Pons (tissue), 1 donor: ENCODE measurements at regions not wholly inside any gene's neighbourhood (a gene's known extent, or its start where the extent isn't known, plus 50 kb on each side); places are given as distances from the start of the nearest gene placed in this dataset.
"Not testable (repeated sequence)": the region's sequence is repeated elsewhere in the genome, so short reads cannot be mapped to it uniquely, and the experiment has no call there.

Experiments
- DNase-seq: peaks from one replicate; pipeline ENCODE4 v3.0.0-alpha.2; 2016; ENCODE audit warnings: low spot score

GRCh38 chr2:8121022-8121825 lies 560.6 kb upstream of the ID2 start:
- no peak for DNase-seq

DNA sequence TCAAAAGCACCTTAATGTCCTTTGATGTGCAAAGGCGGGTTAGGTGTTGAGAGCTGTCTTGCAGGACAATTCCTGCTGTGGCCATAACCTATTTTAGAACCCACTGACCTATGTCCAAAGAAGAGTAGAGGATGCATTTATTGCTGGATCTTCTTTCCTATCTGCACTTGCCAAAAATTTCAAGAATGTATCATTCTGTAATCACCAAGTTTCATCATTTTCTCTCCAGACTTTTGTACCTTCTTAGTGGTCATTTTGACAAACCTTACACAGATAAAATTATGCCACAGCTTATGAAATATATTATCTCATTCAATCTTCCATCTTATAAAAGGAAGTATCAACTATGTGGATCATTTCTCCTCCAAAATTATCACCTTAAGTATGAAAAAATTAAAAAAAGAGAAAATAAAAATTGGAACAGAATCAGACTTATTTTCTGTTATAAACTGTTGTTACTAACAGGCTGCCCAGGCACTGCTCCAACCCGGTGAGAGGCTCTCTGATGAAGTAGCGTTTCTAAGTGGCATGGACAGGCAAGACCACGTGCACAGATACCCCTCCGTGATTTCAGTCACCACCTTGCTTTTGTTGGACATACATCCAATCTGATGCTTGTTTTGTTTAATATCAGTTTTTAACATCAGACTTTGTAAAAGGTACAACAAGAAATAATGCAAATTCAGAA lies 559.9 kb upstream of the ID2 start:
- no peak for DNase-seq

DNA sequence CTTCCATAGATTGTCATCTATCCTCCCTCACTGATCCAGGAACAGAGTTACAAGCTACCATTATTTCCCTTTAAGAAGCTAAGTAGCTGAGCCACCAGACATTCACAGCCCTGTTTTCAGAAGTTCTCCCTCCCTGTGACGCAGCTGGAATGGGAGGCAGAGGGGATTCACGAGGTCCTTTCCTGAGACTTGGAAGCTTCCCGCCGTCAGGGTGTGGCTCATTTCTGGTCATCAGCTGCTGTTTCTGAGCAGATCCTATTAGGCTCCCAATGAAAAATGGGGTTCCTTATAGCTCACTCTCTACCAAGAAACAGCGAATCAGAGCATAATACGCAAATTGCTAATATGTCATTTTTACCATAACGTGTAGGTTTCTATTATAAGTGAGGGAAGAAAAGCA lies 559.3 kb upstream of the ID2 start:
- DNase-seq: no peak

DNA sequence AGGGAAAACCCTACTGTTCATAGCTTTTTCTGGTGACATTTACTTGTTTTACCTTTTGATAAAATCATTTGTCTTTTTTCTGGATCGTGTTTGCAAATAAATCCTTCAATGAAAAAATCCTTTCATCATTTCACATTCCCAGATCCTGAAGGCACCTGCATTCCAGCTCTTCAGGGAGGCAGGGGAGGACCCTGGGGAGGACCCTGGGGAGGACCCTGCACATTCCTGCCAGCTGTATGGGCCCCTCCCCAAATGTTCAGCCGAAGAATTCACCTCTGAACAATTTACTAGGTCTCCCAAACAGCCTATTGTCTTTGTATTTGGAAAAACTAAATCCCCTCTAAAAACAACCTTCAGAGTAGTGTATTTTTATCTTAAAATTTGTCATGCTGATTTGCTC lies 558.4 kb upstream of the ID2 start:
- DNase-seq: no peak

GRCh38 chr2:8125741-8126711 lies 555.8 kb upstream of the ID2 start:
- no peak for DNase-seq

GRCh38 chr2:8126783-8127182 lies 555.1 kb upstream of the ID2 start:
- no peak for DNase-seq

- not testable (repeated sequence) for DNase-seq
Observed at GRCh38 chr2:8131423-8131822, 550.4 kb upstream of the ID2 start.

DNA sequence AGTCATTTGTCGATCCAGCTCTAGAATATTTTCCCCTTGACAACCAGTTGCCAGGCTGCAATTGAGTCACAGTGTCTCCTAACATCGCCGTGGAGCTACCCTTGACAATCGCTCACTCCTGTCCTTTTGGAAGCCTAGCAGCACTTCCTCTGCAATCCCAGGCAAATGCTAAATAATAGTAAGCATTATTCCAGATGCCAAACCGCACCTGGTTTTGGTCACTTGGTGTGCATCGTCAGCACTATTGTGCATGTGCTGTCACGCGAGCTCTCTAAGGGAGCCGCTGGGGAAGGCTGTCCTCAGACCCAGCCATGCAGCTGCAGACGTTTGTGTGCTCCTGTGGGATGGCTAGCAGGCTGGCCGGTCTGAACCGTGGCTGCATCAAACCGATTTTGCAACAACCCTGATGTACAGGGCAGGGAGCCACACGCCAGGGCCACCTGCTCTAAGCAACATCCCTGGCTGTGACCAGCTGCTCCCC lies 549.5 kb upstream of the ID2 start:
- DNase-seq: no peak

- DNase-seq: no peak
Observed at GRCh38 chr2:8132879-8133278, 549.0 kb upstream of the ID2 start.

GRCh38 chr2:8133363-8133762 lies 548.5 kb upstream of the ID2 start:
- DNase-seq: no peak

- DNase-seq: no peak
Observed at GRCh38 chr2:8133913-8134472, 547.9 kb upstream of the ID2 start.

DNA sequence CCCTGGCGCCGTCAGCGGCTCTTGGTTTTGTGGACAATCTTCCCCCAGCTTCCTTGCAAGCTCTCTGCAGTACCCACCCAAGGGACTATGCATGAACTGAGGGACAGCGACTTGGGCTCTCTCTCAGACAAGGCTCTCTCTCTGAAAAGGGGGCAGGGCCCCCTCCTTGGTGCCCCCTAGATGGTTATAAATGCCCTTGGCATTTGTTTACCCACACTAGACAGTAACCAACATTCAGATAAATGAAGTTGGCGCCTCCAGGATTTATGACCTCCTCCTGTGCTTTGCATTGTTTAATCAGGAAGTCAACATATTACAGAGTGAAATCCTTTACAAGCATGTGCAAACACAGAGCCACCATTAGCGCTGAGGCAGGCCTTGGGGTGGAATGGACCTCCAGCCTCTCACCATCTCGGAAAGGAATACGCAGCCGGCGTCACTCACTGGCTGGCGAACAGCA lies 547.4 kb upstream of the ID2 start:
- DNase-seq: no peak

DNA sequence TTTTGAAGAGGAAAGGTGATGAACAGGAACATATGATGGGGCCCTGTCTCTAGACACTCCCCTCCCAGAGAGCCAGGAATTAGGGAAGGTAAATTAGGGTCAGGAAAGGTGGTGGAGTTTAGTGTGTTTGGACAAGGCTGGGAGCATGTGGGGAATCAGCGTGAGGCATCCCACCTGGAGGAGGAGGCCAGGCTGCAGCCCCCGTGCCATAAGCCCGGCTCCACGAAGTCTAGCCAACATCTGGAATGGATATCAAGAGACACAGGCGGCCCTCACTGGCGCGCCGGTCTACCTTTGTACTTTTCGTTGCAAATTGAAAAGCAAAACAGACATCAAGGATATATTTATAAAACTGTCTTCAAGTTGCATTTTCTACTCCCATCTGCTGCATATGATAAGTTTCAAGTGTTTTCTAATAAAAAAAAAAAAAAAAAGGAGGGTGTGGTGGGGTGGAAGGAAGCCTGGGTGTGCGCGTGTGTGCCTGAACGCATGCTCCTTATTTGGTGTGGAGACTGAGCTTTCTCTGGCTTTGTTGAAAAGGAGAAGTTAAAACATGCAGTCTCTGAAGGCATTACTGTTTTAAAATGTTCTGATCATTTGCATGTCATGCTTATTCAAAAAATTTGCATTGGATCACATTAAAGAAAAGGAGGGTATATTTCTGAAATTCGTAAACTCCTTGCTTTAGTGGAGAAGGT lies 546.7 kb upstream of the ID2 start:
- DNase-seq: no peak

GRCh38 chr2:8137801-8138200 lies 544.1 kb upstream of the ID2 start:
- DNase-seq: no peak

DNA sequence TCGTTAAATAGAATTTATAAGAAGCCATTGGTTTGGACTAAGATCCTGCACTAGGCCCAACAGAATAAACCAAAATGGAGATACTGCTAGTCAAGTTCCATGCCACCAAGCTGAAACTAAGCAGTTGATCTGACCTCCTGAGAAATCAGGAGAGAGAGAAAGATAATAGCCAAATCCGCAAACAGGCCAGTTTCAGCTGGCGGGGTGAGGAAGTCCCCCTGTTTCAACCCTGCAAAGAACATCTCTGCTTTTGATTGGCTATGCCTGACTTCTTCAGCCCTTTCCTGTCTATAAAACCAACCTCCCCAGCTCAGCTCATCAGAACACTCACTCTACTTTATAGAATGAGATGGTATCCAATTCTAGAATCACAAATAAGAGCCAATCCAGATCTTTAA lies 543.3 kb upstream of the ID2 start:
- DNase-seq: no peak

DNA sequence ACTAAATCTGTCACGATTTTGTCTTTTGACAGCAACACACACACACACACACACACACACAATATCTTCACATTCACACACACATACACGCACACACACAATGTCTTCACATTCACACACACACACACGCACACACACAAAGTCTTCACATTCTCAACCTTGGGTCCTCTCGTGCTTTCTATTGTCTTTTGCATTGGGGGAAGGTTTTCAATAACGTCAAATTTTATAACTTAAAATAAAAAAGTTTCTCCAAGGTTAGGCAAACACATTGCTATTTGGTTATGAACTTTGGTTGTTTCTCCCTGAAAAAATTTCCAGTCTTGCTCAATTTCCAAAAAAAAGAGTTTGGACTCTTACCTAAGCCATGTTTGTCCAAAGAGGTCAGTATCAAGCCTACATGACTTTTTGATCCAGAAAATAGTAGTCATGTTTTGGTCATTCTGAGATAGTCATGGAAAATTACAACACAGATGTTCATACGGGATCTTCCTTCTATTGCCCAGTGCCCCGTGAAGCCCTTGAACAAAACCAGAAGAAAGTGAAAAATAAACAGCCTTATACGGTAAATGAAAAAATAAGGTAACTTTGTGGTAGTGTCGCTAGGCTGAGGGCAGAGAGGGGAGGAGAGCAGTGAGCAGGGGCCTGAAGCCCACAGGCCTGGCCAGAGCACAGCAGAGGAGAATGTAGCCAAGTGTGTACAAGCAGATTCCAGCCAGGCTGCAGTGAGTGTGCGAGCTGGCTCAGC lies 542.8 kb upstream of the ID2 start:
- DNase-seq: no peak

DNA sequence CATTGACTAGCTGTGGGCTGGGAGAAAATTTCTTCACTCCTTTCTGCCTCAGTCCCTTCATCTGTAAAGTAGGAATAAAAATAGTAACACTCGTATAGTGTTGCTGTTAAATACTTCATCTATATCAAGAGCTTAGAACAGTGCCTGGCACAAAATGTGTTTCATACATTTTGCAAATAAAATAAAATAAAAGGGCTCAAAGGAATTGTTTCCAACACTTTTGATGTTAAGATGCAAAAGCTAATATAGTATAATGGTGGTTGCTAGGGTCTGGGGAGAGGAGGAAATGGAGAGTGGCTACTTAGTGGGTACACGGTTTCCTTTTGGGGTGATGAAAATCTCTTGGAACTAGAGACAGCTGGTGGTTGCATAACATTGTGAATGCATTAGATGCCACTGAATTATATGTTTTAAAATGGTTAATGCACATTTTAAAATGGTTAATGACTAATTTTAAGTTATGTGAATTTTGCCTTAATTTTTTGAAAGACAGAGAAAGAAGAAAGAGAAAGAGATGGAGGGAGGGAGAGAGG lies 542.1 kb upstream of the ID2 start:
- no peak for DNase-seq

DNA sequence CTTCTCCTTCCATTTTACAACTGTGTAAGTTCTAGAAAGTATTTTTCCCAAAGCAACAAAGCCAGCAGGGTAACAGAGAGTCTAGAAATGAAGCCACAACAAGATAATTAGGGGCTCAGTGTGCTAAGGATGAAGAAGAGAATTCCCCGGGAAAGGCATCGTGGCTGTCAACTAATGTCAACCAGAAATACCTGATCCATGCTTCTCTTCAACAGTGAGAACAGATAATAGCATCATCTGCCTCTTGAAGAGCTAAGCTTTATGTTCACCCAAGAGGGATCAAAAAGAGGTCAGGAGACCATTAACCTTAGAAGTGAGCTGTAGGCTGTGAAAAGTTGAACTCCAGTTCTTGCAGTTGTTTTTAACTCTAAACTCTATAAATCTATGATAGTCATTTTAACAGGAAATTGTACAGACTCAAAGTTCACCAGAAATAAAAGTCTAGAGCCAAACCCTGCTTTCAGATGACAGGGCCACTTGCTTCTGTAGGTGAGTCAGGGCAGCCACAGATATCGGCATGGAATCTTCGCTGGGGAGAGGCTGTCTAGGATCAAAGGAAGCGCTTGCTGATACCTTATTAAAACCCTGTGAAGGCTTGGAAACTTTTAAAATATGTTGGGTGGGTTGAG lies 540.7 kb upstream of the ID2 start:
- DNase-seq: no peak

DNA sequence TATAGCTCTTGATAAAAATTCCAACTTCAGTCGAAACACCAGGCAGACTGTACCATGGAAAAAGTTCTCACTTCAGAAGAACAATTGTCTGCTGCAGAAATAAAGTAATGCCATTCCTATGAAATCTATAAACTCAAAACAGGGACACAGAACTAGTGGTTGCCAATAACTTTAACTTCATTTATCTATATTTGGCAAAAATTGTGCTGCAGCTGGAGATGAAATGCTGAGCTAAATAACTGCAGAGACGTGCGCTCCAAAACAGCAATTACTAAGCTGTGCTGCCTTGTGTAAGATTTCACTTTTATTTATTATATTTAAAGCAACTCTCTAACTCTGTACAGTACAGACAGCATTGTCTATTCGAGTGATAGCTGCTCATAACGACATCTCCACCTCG lies 540.1 kb upstream of the ID2 start:
- no peak for DNase-seq

GRCh38 chr2:8142461-8142860 lies 539.4 kb upstream of the ID2 start:
- no peak for DNase-seq
